ENCODE measurements at regions not wholly inside any gene's neighbourhood (a gene's known extent, or its start where the extent isn't known, plus 50 kb on each side); places are given as distances from the start of the nearest gene placed in this dataset.

- TF ChIP-seq, protein P1, sequence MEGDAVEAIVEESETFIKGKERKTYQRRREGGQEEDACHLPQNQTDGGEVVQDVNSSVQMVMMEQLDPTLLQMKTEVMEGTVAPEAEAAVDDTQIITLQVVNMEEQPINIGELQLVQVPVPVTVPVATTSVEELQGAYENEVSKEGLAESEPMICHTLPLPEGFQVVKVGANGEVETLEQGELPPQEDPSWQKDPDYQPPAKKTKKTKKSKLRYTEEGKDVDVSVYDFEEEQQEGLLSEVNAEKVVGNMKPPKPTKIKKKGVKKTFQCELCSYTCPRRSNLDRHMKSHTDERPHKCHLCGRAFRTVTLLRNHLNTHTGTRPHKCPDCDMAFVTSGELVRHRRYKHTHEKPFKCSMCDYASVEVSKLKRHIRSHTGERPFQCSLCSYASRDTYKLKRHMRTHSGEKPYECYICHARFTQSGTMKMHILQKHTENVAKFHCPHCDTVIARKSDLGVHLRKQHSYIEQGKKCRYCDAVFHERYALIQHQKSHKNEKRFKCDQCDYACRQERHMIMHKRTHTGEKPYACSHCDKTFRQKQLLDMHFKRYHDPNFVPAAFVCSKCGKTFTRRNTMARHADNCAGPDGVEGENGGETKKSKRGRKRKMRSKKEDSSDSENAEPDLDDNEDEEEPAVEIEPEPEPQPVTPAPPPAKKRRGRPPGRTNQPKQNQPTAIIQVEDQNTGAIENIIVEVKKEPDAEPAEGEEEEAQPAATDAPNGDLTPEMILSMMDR (conservative IDR thresholded peaks at IDR 0.05), result no peak
- no peak for TF ChIP-seq ZFX (IDR thresholded peaks at IDR 0.05)
Observed at GRCh38 chr2:212854771-212855170, 296.6 kb downstream of the IKZF2 start.
